H1 (cell line): ENCODE measurements at regions not wholly inside any gene's neighbourhood (a gene's known extent, or its start where the extent isn't known, plus 50 kb on each side); places are given as distances from the start of the nearest gene placed in this dataset.

ENCODE experiments used
- CTCF ChIA-PET: fragments of 300-600 bp; sonication (Branson Sonifier 250); formaldehyde crosslinking; loops from one replicate; lab custom pipeline; 2021; ENCODE audit not compliant: partially characterized antibody; lab: Charles Lee
- POLR2A ChIA-PET: fragments of 300-600 bp; sonication (Branson Sonifier 250); formaldehyde crosslinking; loops from one replicate; lab custom pipeline; 2021; ENCODE audit warnings: inconsistent platforms; ENCODE audit not compliant: partially characterized antibody; lab: Charles Lee
- DNase-seq, 2 experiments: peaks; one replicate each; pipeline versions ENCODE4 v3.0.0 to v3.0.0-alpha.2; 2010 to 2022; ENCODE audit warnings: low spot score in 2 of 2, low read depth in 1 of 2, mixed read lengths in 1 of 2
- FAIRE-seq: peaks from 2 replicates; lab custom pipeline; 2011; peaks lifted over from hg19 to GRCh38; lab: Jason Lieb, UNC
- H2AFZ ChIP-seq: 2 replicates; pipeline ENCODE4 v1.8.1; 2012; ENCODE audit warnings: low read length, inconsistent platforms
- H2AK5ac ChIP-seq: 2 replicates; pipeline ENCODE4 v1.6.1; 2013; ENCODE audit warnings: low read depth, low read length
- H2BK120ac ChIP-seq: replicated peaks from 2 replicates; pipeline ENCODE3; 2013; ENCODE audit warnings: low read depth, low read length, inconsistent platforms
- H2BK12ac ChIP-seq: 2 replicates; pipeline ENCODE4 v1.6.1; 2013; ENCODE audit warnings: low read depth, low read length
- H2BK15ac ChIP-seq: 2 replicates; pipeline ENCODE4 v1.6.1; 2013; ENCODE audit warnings: low read length
- H2BK20ac ChIP-seq: 2 replicates; pipeline ENCODE4 v1.6.1; 2013; ENCODE audit warnings: low read length
- H2BK5ac ChIP-seq: 2 replicates; pipeline ENCODE4 v1.6.1; 2013; ENCODE audit warnings: low read depth, low read length
- H3K14ac ChIP-seq: 2 replicates; pipeline ENCODE4 v1.6.1; 2013; ENCODE audit warnings: inconsistent platforms; ENCODE audit not compliant: insufficient read length
- H3K18ac ChIP-seq: 2 replicates; pipeline ENCODE4 v1.6.1; 2013; ENCODE audit warnings: low read length; ENCODE audit errors: extremely low read depth
- H3K23ac ChIP-seq: 2 replicates; pipeline ENCODE4 v1.6.1; 2013; ENCODE audit warnings: inconsistent platforms; ENCODE audit not compliant: insufficient read length
- H3K23me2 ChIP-seq: 2 replicates; pipeline ENCODE4 v1.6.1; 2013; ENCODE audit warnings: low read depth, low read length
- H3K27ac ChIP-seq: 2 replicates; pipeline ENCODE4 v1.6.1; 2011; ENCODE audit warnings: low read depth, low read length, inconsistent platforms
- H3K27me3 ChIP-seq, 4 experiments: replicated peaks in 1 of 4; 1 replicate in 1 of 4; 2 replicates in 3 of 4; pipeline versions ENCODE4 v1.6.1 to v1.8.1; 2011 to 2013; ENCODE audit warnings: low read length in 3 of 4, mild to moderate bottlenecking in 3 of 4, inconsistent platforms in 2 of 4, mixed read lengths in 2 of 4, moderate library complexity in 1 of 4; ENCODE audit not compliant: control insufficient read depth in 3 of 4, insufficient read depth in 3 of 4; ENCODE audit errors: extremely low read depth in 1 of 4
- H3K36me3 ChIP-seq, 4 experiments: 2 replicates each; pipeline versions ENCODE4 v1.6.1 to v1.8.1; 2011 to 2013; ENCODE audit warnings: mild to moderate bottlenecking in 4 of 4, low read length in 3 of 4, moderate library complexity in 2 of 4, control low read depth in 1 of 4, inconsistent platforms in 1 of 4; ENCODE audit not compliant: insufficient read depth in 4 of 4, control insufficient read depth in 2 of 4
- H3K4ac ChIP-seq: replicated peaks from 2 replicates; pipeline ENCODE3; 2013; ENCODE audit warnings: low read length, low read depth, mixed read lengths, inconsistent platforms; ENCODE audit not compliant: insufficient read length
- H3K4me1 ChIP-seq, 4 experiments: replicated peaks in 1 of 4; 1 replicate in 1 of 4; 2 replicates in 3 of 4; pipeline versions ENCODE4 v1.6.1 to v1.8.1; 2011 to 2013; ENCODE audit warnings: low read length in 3 of 4, inconsistent platforms in 2 of 4, mixed read lengths in 1 of 4; ENCODE audit not compliant: insufficient read depth in 4 of 4, control insufficient read depth in 3 of 4
- H3K4me2 ChIP-seq, 2 experiments: 2 replicates each; pipeline versions ENCODE4 v1.6.1 to v1.8.1; 2011 to 2013; ENCODE audit warnings: low read depth in 2 of 2, low read length in 2 of 2, control low read depth in 1 of 2, inconsistent platforms in 1 of 2, mild to moderate bottlenecking in 1 of 2; ENCODE audit not compliant: insufficient read depth in 1 of 2
- H3K4me3 ChIP-seq, 4 experiments: fragments of 200-600, 300-600 bp in 1 of 4; sonication (generic), shearing (Covaris generic), sonication (Bioruptor Twin) in 1 of 4; 2 replicates each; pipeline versions ENCODE4 v1.5.1 to v1.8.1; 2011 to 2016; ENCODE audit warnings: low read length in 4 of 4, low read depth in 3 of 4, control low read depth in 2 of 4, inconsistent platforms in 2 of 4, mild to moderate bottlenecking in 2 of 4, mixed read lengths in 1 of 4, moderate library complexity in 1 of 4; ENCODE audit not compliant: insufficient read depth in 2 of 4; ENCODE audit errors: extremely low read depth in 1 of 4
- H3K56ac ChIP-seq: replicated peaks from 2 replicates; pipeline ENCODE3; 2013; ENCODE audit warnings: low read depth, mild to moderate bottlenecking, mixed read lengths, low read length, inconsistent platforms; ENCODE audit not compliant: insufficient read length
- H3K79me1 ChIP-seq: 2 replicates; pipeline ENCODE4 v1.6.1; 2013; ENCODE audit warnings: low read depth, low read length, control low read depth
- H3K79me2 ChIP-seq, 2 experiments: 2 replicates each; pipeline versions ENCODE4 v1.6.1 to v1.8.1; 2012 to 2013; ENCODE audit warnings: low read length in 2 of 2, mild to moderate bottlenecking in 2 of 2, inconsistent platforms in 1 of 2; ENCODE audit not compliant: insufficient read depth in 2 of 2, control insufficient read depth in 1 of 2
- H3K9ac ChIP-seq, 4 experiments: replicated peaks in 1 of 4; 1 replicate in 1 of 4; 2 replicates in 3 of 4; pipeline versions ENCODE4 v1.6.1 to v1.8.1; 2011 to 2013; ENCODE audit warnings: low read depth in 3 of 4, low read length in 3 of 4, control low read depth in 2 of 4, mild to moderate bottlenecking in 2 of 4, moderate library complexity in 2 of 4, inconsistent platforms in 1 of 4; ENCODE audit errors: extremely low read depth in 1 of 4
- H3K9me3 ChIP-seq, 2 experiments: 2 replicates each; pipeline versions ENCODE4 v1.6.1 to v1.8.1; 2012 to 2013; ENCODE audit warnings: mild to moderate bottlenecking in 2 of 2, moderate library complexity in 2 of 2, control low read depth in 1 of 2, inconsistent platforms in 1 of 2, low read depth in 1 of 2, low read length in 1 of 2, mixed read lengths in 1 of 2; ENCODE audit not compliant: insufficient read depth in 2 of 2
- H4K20me1 ChIP-seq, 2 experiments: replicated peaks in 1 of 2; 2 replicates each; pipeline versions ENCODE3 to v1.8.1; 2011 to 2013; ENCODE audit warnings: inconsistent platforms in 2 of 2, low read length in 2 of 2, mild to moderate bottlenecking in 1 of 2; ENCODE audit not compliant: insufficient read depth in 2 of 2, control insufficient read depth in 1 of 2
- H4K5ac ChIP-seq: 2 replicates; pipeline ENCODE4 v1.6.1; 2013; ENCODE audit warnings: low read length, low read depth, mixed read lengths, inconsistent platforms; ENCODE audit not compliant: insufficient read length
- H4K8ac ChIP-seq: 2 replicates; pipeline ENCODE4 v1.8.0; 2013; ENCODE audit warnings: mild to moderate bottlenecking, moderate library complexity, low read length, inconsistent platforms; ENCODE audit not compliant: insufficient read depth; ENCODE audit errors: extremely low read depth
- H4K91ac ChIP-seq: replicated peaks from 2 replicates; pipeline ENCODE3; 2013; ENCODE audit warnings: low read length, mixed read lengths, inconsistent platforms; ENCODE audit not compliant: insufficient read length
- EZH2 ChIP-seq: fragments of 200-600 bp; sonication (generic); IDR thresholded peaks from 2 replicates; pipeline ENCODE4 v1.7.1; 2012; ENCODE audit warnings: low read depth, mild to moderate bottlenecking, moderate library complexity, low read length, inconsistent platforms; ENCODE audit not compliant: severe bottlenecking
- KDM1A ChIP-seq: fragments of 200-600, 300-600 bp; sonication (generic); IDR thresholded peaks from 2 replicates; pipeline ENCODE4 v1.7.1; 2016; ENCODE audit warnings: mild to moderate bottlenecking, low read length, borderline replicate concordance
- WGBS, 2 experiments: shearing (Covaris generic) in 1 of 2; methylation state at CpG; one replicate each; pipeline versions ENCODE4 v1.1.6 to v1.1.7; 2013 to 2015; ENCODE audit warnings: low lambda C conversion rate in 2 of 2, mixed read lengths in 2 of 2, inconsistent platforms in 1 of 2, low coverage in 1 of 2, missing lambda C conversion rate in 1 of 2; ENCODE audit not compliant: insufficient replicate concordance in 2 of 2, insufficient coverage in 1 of 2, insufficient read length in 1 of 2; ENCODE audit errors: extremely low coverage in 1 of 2, missing lambda C conversion rate in 1 of 2; 5-methylcytosine and 5-hydroxymethylcytosine counted together

DNA sequence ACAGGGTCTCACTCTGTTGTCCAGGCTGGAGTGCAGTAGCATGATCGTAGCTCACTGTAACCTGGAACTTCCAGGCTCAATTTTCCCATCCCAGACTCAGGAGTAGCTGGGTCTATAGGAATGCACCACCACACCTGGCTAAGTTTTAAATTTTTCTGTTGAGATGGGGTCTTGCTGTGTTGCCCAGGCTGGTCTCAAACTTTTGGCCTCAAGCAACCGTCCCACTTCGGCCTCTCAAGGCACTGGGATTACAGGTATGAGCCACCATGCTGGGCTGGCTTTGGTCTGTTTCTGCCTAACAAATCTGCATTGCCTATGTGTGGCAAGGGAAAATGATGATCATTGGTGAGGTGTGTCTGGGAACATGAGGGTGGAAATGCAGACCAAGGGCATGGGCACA, 59.3 kb upstream of the CLMP start:
- no peaks in the 10 kb centered on the region for H3K23me2 ChIP-seq
- H3K36me3 ChIP-seq, result no peaks in the 10 kb centered on the region
- H3K27me3 ChIP-seq, result no peaks in the 10 kb centered on the region
- no peak overlapping the region for H2BK12ac ChIP-seq
- FAIRE-seq, result no peak
- H4K20me1 ChIP-seq, result no peaks in the 10 kb centered on the region
- H4K91ac ChIP-seq, result no peak overlapping the region
- no peak overlapping the region for H3K14ac ChIP-seq
- H2AFZ ChIP-seq, result no peak overlapping the region
- peak; percentile 50; the same call in 1 of the 2 replicates for TF ChIP-seq KDM1A
- TF ChIP-seq EZH2, result no peak
- POLR2A ChIA-PET, result no interaction called here
- H3K4me2 ChIP-seq, result no peak overlapping the region
- H2BK5ac ChIP-seq, result no peak overlapping the region
- H3K18ac ChIP-seq, result no peak overlapping the region
- WGBS, 2 experiments, result 87% methylated on average over 3 of the region's 3 CpGs; no CpG with 5 or more reads in 1 of the 2 experiments
- no peak overlapping the region for H2BK120ac ChIP-seq
- H3K9ac ChIP-seq, result no peak overlapping the region
- H2AK5ac ChIP-seq, result no peak overlapping the region
- no peak overlapping the region for H4K5ac ChIP-seq
- no peak overlapping the region for H3K4ac ChIP-seq
- no peak for DNase-seq
- H3K23ac ChIP-seq, result no peak overlapping the region
- no peak overlapping the region for H4K8ac ChIP-seq
- no peaks in the 10 kb centered on the region for H3K79me2 ChIP-seq
- H3K79me1 ChIP-seq, result no peaks in the 10 kb centered on the region
- no peak overlapping the region for H3K56ac ChIP-seq
- H3K4me3 ChIP-seq, result no peak overlapping the region
- H3K9me3 ChIP-seq, result peaks cover 13 to 15% of the 10 kb centered on the region in 2 experiments
- H3K4me1 ChIP-seq, result no peaks in the 10 kb centered on the region; a peak in 1 of 7 replicates
- H2BK20ac ChIP-seq, result no peak overlapping the region
- H2BK15ac ChIP-seq, result no peak overlapping the region
- CTCF ChIA-PET, result interaction anchor here (0.6 to 18.3 kb wide), 8 partner anchors 9 to 457 kb away, joined by 3 to 286 read pairs (median 4); no protein-coding TSS in a partner anchor
- H3K27ac ChIP-seq, result no peak overlapping the region
